Bronchial epithelial cell (primary cell): ENCODE measurements at regions not wholly inside any gene's neighbourhood (a gene's known extent, or its start where the extent isn't known, plus 50 kb on each side); places are given as distances from the start of the nearest gene placed in this dataset.

ENCODE experiments used
- DNase-seq: peaks from one replicate; pipeline ENCODE4 v3.0.0-alpha.2; 2010; ENCODE audit warnings: low read depth
- FAIRE-seq: peaks from 2 replicates; lab custom pipeline; 2011; peaks lifted over from hg19 to GRCh38; lab: Jason Lieb, UNC
- H3K27me3 ChIP-seq: 2 replicates; pipeline ENCODE4 v1.5.1; 2011; ENCODE audit warnings: low read length; ENCODE audit not compliant: control insufficient read depth, insufficient read depth
- H3K36me3 ChIP-seq: 2 replicates; pipeline ENCODE4 v1.5.1; 2011; ENCODE audit warnings: low read length; ENCODE audit not compliant: control insufficient read depth, insufficient read depth
- H3K4me3 ChIP-seq: 2 replicates; pipeline ENCODE4 v1.5.1; 2011; ENCODE audit warnings: mild to moderate bottlenecking, low read depth, low read length, control low read depth
- TF ChIP-seq, protein P1 (sequence below): IDR thresholded peaks from 2 replicates; pipeline ENCODE4 v1.5.1; 2011; ENCODE audit warnings: mild to moderate bottlenecking, moderate library complexity, low read length, control low read depth, inconsistent platforms; ENCODE audit not compliant: insufficient read depth, severe bottlenecking

DNA sequence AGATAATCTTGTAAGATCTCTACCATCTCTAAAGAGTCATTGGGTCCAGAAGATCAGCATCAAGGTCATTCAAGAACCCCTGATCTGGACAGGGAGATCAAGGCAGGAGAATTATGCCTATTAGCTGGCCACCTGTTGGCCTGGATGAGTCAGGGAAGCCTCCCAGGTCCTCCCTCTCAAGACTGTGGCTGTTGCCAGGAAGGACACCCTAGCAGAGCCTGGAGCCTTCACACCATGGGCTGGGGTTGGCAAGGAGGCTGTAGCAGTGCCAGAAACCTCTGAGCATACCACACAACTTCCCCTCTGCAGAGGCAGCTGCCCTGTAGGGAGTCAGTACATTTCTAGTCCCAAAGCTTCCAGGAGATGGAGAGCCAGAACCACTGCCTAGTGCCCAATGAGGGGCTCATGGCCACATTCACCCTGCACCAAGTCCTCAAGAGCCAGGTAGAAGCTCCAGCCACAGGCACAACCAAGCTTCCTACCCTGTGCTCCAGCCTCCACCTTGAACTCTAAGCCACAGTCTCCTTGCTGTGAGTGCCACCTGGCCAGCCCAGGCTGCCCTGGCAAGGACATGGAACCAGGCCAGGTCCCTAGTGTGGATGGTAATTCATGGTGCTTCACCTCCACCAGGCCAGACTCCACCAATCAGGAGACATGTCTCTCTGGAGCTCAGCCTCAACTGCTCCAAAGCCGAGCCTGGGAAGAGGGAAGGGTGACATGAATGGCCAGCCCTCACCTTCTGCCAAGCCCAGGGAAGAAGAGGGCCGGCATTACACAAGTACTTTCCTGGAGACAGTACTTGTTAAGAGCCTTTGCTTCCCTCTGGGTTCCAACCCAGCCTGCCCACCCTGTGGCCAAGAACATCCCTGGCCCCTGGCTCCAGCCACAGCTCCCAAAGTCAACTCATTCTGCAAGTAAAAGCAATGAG, 124.3 kb downstream of the BUD13 start:
- no peak overlapping the region for H3K4me3 ChIP-seq
- H3K36me3 ChIP-seq, result no peaks in the 10 kb centered on the region
- FAIRE-seq (no peak), DNase-seq (no peak)
- TF ChIP-seq, protein P1, sequence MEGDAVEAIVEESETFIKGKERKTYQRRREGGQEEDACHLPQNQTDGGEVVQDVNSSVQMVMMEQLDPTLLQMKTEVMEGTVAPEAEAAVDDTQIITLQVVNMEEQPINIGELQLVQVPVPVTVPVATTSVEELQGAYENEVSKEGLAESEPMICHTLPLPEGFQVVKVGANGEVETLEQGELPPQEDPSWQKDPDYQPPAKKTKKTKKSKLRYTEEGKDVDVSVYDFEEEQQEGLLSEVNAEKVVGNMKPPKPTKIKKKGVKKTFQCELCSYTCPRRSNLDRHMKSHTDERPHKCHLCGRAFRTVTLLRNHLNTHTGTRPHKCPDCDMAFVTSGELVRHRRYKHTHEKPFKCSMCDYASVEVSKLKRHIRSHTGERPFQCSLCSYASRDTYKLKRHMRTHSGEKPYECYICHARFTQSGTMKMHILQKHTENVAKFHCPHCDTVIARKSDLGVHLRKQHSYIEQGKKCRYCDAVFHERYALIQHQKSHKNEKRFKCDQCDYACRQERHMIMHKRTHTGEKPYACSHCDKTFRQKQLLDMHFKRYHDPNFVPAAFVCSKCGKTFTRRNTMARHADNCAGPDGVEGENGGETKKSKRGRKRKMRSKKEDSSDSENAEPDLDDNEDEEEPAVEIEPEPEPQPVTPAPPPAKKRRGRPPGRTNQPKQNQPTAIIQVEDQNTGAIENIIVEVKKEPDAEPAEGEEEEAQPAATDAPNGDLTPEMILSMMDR, result no peak
- H3K27me3 ChIP-seq, result no peaks in the 10 kb centered on the region

DNA sequence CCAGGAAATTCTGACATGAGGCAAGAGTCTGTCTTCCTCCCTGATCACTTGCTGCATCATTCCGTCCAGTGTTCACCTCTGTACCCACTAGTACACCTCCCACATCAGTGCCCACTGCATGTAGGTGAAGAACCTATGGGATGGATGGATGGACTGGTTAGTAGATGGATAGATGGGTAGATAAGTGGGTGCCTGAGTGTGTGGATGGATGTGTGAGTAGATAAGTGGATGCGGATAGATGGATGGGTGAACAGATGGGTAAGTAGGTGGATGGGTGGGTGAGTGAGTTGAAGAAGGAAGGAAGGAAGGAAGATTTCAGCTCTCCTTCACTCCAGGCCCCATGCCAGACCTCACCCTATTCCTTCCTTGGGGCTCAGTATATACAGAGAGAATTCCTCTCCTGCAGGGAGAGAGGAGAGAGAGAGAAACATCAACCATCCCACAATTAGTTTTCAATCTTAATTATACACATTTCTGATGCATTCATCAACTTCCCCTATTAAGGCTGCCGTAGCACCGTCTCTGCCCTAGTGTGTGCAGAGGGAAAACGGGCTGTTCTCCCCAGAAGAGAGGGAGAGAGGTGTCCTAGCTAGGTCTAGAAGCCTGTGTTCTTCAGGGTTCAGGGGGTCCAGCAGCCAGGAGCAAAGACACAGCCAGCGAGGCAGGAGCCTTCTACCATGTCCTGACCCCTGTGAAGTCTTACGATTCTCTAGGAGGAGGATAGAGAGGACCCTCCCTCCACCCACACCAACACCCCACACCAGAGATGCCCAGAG, 125.3 kb downstream of the BUD13 start:
- no peaks in the 10 kb centered on the region for H3K27me3 ChIP-seq
- FAIRE-seq, result no peak

DNA sequence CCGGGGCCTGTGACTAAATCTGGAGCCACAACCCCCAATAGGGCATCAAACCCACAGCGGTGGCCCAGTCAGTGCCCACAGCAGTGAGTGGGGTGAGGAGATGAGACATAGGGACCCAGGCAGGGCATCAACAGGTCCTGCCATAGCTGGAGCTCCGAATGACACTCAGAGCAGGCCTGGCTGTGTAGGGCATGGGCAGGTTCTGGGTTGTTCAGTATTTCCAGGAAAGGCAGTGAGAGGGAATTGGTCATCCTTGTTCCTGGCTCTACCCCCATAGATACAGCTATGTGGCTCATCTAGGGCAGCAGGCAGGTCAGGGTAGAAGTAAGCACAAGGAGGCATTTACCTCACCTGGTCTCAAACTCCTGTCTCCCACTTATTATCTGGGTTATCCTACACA, 126.6 kb downstream of the BUD13 start:
- no peak for DNase-seq
- Histone ChIP-seq H3K27me3 (no peaks in the 10 kb centered on the region), H3K4me3 (no peak overlapping the region), H3K36me3 (no peaks in the 10 kb centered on the region)
- no peak for FAIRE-seq
- TF ChIP-seq, protein P1, result no peak

More for the DNA sequence above, 125.3 kb downstream of the BUD13 start:
- DNase-seq, result no peak
- Histone ChIP-seq H3K36me3 (no peaks in the 10 kb centered on the region), H3K4me3 (no peak overlapping the region)
- TF ChIP-seq, protein P1, result no peak

DNA sequence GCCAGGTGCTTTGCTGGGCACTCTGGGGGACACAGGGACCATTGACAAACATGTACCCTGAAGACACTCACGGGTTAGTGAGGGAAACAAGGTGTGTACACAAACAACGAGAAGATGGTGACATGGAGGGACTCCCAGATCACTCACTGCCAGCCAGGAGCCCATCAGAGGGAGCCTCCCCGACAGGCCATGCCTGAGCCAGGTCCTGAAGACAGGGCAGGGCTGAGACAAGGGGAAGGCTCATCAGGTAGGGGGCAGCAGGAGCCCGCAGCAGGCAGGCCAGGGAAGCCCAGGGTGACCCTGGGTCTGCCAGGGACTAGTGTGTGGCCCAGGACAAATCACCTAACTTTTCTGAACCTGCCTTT, 127.9 kb downstream of the BUD13 start:
- Histone ChIP-seq H3K36me3 (no peaks in the 10 kb centered on the region), H3K4me3 (no peak overlapping the region), H3K27me3 (no peaks in the 10 kb centered on the region)
- TF ChIP-seq, protein P1, result no peak
- no peak for FAIRE-seq
- DNase-seq, result no peak

DNA sequence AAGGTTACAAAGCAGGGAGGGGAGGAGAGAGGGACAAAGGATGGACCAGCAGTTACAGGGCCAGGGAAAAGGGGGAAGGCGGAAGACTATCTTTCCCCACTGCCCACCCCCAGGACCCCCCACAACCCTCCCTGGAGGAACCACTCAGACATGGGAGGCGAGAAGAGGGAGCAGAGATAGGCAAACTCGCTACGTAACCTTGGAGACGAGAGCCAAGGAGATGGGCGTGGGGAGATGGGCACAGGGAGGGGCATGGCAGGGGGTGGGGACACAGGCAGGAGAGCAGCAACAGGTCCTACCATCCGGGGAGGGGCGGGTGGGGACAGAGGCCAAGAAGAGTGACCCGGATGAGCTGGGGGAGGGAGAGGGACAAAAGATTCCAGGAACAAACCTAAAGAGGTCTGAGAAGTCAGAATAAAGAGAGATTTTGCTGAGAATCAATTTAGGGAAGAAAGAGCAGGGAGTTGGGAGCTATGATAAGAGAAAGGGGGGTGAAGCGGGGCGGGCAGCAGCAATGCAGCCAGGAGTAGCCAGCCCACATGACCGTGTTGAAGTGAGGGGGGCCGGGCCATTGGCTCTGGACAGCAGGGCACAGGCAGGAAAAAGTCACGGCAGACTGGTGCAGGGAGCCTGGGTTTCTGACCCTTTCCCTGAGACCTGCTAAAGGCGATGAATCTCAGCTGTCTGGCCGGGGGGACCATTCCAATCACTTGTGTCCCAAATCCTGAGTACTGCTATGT, 128.4 kb downstream of the BUD13 start:
- DNase-seq (no peak), FAIRE-seq (no peak)
- Histone ChIP-seq H3K36me3 (no peaks in the 10 kb centered on the region), H3K4me3 (no peak overlapping the region), H3K27me3 (no peaks in the 10 kb centered on the region)
- TF ChIP-seq, protein P1, result no peak
